IMR-90 (cell line): ENCODE measurements at regions not wholly inside any gene's neighbourhood (a gene's known extent, or its start where the extent isn't known, plus 50 kb on each side); places are given as distances from the start of the nearest gene placed in this dataset.

ENCODE experiments used
- CTCF ChIP-seq: conservative IDR thresholded peaks from 2 replicates; pipeline ENCODE4 v1.5.1; 2012; ENCODE audit warnings: mild to moderate bottlenecking, low read depth, low read length, improper control_type of control experiment
- ELK1 ChIP-seq: fragments of 150-350 bp; IDR thresholded peaks from 2 replicates; pipeline ENCODE4 v1.6.1; 2016; ENCODE audit warnings: low read depth, mild to moderate bottlenecking, low read length, moderate library complexity, borderline replicate concordance
- POLR2A ChIP-seq: IDR thresholded peaks from 2 replicates; pipeline ENCODE4 v1.6.1; 2012; ENCODE audit warnings: mild to moderate bottlenecking, low read depth, low read length
- RAD21 ChIP-seq: IDR thresholded peaks from 2 replicates; pipeline ENCODE4 v1.6.1; 2012; ENCODE audit warnings: low read length, improper control_type of control experiment
- RCOR1 ChIP-seq: IDR thresholded peaks from 2 replicates; pipeline ENCODE4 v1.6.1; 2012; ENCODE audit warnings: mild to moderate bottlenecking, low read length, improper control_type of control experiment; ENCODE audit not compliant: insufficient replicate concordance
- RFX5 ChIP-seq: IDR thresholded peaks from 2 replicates; pipeline ENCODE4 v1.8.0; 2012; ENCODE audit warnings: low read depth, mild to moderate bottlenecking, low read length, moderate library complexity
- SMC3 ChIP-seq: fragments of 150-350 bp; IDR thresholded peaks from 2 replicates; pipeline ENCODE4 v1.6.1; 2016; ENCODE audit warnings: low read depth, mild to moderate bottlenecking, antibody characterized with exemption, low read length, moderate library complexity
- USF2 ChIP-seq: fragments of 150-350 bp; IDR thresholded peaks from 2 replicates; pipeline ENCODE4 v1.6.1; 2017; ENCODE audit warnings: mild to moderate bottlenecking, antibody characterized with exemption, low read length, low read depth

GRCh38 chr2:212644195-212644837 is 105.7 kb upstream of the ERBB4 start:
- TF ChIP-seq RCOR1 (no peak), CTCF (no peak), POLR2A (no peak), ELK1 (no peak), USF2 (no peak), RAD21 (no peak), RFX5 (no peak), SMC3 (no peak)
